Peyer's patch (tissue), 4 donors: ENCODE measurements at regions not wholly inside any gene's neighbourhood (a gene's known extent, or its start where the extent isn't known, plus 50 kb on each side); places are given as distances from the start of the nearest gene placed in this dataset.

ENCODE experiments used
- POLR2A ChIP-seq, 2 donors: fragments of 450-650 bp; IDR thresholded peaks; one replicate each; pipeline ENCODE4 v1.5.1; 2017; ENCODE audit warnings: antibody characterized with exemption in 2 of 2, mild to moderate bottlenecking in 2 of 2, moderate library complexity in 2 of 2
- TF ChIP-seq, protein P1 (sequence below), 6 experiments: fragments of 450-650 bp in 4 of 6; fragments of 200-600 bp in 2 of 6; sonication (generic) in 1 of 6; IDR thresholded peaks; one replicate each; pipeline ENCODE4 v1.5.1; 2017 to 2019; ENCODE audit warnings: antibody characterized with exemption in 6 of 6, mild to moderate bottlenecking in 3 of 6, moderate library complexity in 1 of 6

DNA sequence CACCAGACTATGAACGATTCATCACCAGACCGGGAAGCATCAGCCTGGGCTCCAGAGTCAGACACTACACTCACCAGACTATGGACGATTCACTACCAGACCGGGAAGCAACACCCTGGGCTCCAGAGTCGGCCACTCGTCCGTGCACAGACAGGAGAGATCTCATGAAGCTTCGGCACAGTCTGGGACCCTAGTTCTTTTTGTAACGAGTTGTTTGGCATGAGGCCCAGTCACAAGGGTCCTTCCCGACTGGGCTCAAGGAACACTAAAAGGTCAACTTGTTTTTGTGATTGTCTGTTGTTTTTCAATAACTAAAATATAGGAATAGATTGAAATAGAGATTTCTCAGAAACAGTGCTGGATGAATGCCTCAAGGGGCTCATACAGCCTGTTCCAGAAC is 1141.6 kb upstream of the MIR17HG start:
- TF ChIP-seq, protein P1, sequence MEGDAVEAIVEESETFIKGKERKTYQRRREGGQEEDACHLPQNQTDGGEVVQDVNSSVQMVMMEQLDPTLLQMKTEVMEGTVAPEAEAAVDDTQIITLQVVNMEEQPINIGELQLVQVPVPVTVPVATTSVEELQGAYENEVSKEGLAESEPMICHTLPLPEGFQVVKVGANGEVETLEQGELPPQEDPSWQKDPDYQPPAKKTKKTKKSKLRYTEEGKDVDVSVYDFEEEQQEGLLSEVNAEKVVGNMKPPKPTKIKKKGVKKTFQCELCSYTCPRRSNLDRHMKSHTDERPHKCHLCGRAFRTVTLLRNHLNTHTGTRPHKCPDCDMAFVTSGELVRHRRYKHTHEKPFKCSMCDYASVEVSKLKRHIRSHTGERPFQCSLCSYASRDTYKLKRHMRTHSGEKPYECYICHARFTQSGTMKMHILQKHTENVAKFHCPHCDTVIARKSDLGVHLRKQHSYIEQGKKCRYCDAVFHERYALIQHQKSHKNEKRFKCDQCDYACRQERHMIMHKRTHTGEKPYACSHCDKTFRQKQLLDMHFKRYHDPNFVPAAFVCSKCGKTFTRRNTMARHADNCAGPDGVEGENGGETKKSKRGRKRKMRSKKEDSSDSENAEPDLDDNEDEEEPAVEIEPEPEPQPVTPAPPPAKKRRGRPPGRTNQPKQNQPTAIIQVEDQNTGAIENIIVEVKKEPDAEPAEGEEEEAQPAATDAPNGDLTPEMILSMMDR (IDR thresholded peaks at IDR 0.05), result no peak
- no peak for TF ChIP-seq POLR2A (IDR thresholded peaks at IDR 0.05)
